Lower leg skin (tissue), 4 donors: ENCODE measurements at regions not wholly inside any gene's neighbourhood (a gene's known extent, or its start where the extent isn't known, plus 50 kb on each side); places are given as distances from the start of the nearest gene placed in this dataset.
"Not testable (repeated sequence)": the region's sequence is repeated elsewhere in the genome, so short reads cannot be mapped to it uniquely, and the experiment has no call there.

Experiments used
- DNase-seq, 2 donors: peaks; one replicate each; pipeline ENCODE4 v3.0.0-alpha.2; 2019; ENCODE audit warnings: low spot score in 2 of 2
- H3K4me3 ChIP-seq: fragments of 200-600 bp; sonication (generic); 2 replicates; pipeline ENCODE4 v1.5.1; 2017; ENCODE audit warnings: mild to moderate bottlenecking, low read depth; ENCODE audit not compliant: poor library complexity, severe bottlenecking
- CTCF ChIP-seq, 3 donors: fragments of 450-650 bp; IDR thresholded peaks; one replicate each; pipeline ENCODE4 v1.5.1; 2016; ENCODE audit warnings: antibody characterized with exemption in 3 of 3, mild to moderate bottlenecking in 3 of 3, moderate library complexity in 2 of 3
- POLR2A ChIP-seq, 2 donors: fragments of 450-650 bp; IDR thresholded peaks; one replicate each; pipeline ENCODE4 v1.6.1; 2016 to 2017; ENCODE audit warnings: antibody characterized with exemption in 2 of 2, mild to moderate bottlenecking in 1 of 2, moderate library complexity in 1 of 2
- WGBS, 2 donors: methylation state at CpG; one replicate each; pipeline ENCODE4 v1.1.5; 2018; 5-methylcytosine and 5-hydroxymethylcytosine counted together
- intact Hi-C: fragments of 100-400 bp; cut with DNase I; formaldehyde crosslinking; loops from one replicate; pipeline ENCODE4 v1.15.0; 2023; ENCODE audit warnings: low total_unique reads

- no peak for DNase-seq
- 58 to 60% methylated on average over 3 of the region's 3 CpGs for WGBS, 2 donors
- intact Hi-C loops, result no loop called here
Measured at GRCh38 chr13:87244256-87244890, 426.8 kb upstream of the SLITRK5 start.

GRCh38 chr13:87249847-87250246 is 421.3 kb upstream of the SLITRK5 start:
- 90 to 91% methylated on average over 8 of the region's 8 CpGs for WGBS, 2 donors
- H3K4me3 ChIP-seq, DNase-seq, intact Hi-C loops: not testable (repeated sequence)

More at GRCh38 chr13:87244256-87244890, 426.8 kb upstream of the SLITRK5 start:
- H3K4me3 ChIP-seq, result no peak overlapping the region
- no peak for TF ChIP-seq POLR2A (IDR thresholded peaks at IDR 0.05)
- no peak for TF ChIP-seq CTCF (IDR thresholded peaks at IDR 0.05)

GRCh38 chr13:87255394-87255793 is 415.8 kb upstream of the SLITRK5 start:
- TF ChIP-seq CTCF (IDR thresholded peaks at IDR 0.05), result no peak
- no peak for TF ChIP-seq POLR2A (IDR thresholded peaks at IDR 0.05)
- no peak for DNase-seq
- no peak overlapping the region for H3K4me3 ChIP-seq
- WGBS, 2 donors, result 85 to 92% methylated on average over 5 of the region's 5 CpGs
- intact Hi-C loops, result no loop called here

GRCh38 chr13:87259479-87260083 is 411.6 kb upstream of the SLITRK5 start:
- DNase-seq, result no peak
- WGBS, 2 donors, result 23 to 24% methylated on average over 5 of the region's 5 CpGs
- intact Hi-C loops, result no loop called here
- H3K4me3 ChIP-seq, result no peak overlapping the region
- TF ChIP-seq CTCF (IDR thresholded peaks at IDR 0.05), result no peak
- TF ChIP-seq POLR2A (IDR thresholded peaks at IDR 0.05), result no peak

- WGBS, 2 donors, result 0% methylated on average over 1 of the region's 1 CpG
- TF ChIP-seq CTCF (IDR thresholded peaks at IDR 0.05) (no peak), POLR2A (IDR thresholded peaks at IDR 0.05) (no peak)
- no peak overlapping the region for H3K4me3 ChIP-seq
- DNase-seq, result no peak
- intact Hi-C loops, result loop anchor here (10.0 kb wide), 1 partner anchor 400 kb away; no protein-coding TSS in a partner anchor
Measured at GRCh38 chr13:87274209-87274819, 396.9 kb upstream of the SLITRK5 start.

- intact Hi-C loops, result no loop called here
- WGBS, 2 donors, result 72 to 74% methylated on average over 4 of the region's 4 CpGs
- TF ChIP-seq POLR2A (IDR thresholded peaks at IDR 0.05) (no peak), CTCF (IDR thresholded peaks at IDR 0.05) (no peak)
- no peak for DNase-seq
- no peak overlapping the region for H3K4me3 ChIP-seq
Measured at GRCh38 chr13:87280139-87280538, 391.0 kb upstream of the SLITRK5 start.
